22Rv1 (cell line): ENCODE measurements at regions not wholly inside any gene's neighbourhood (a gene's known extent, or its start where the extent isn't known, plus 50 kb on each side); places are given as distances from the start of the nearest gene placed in this dataset.

Source experiments
- ZFX ChIP-seq: fragments of 450-650 bp; IDR thresholded peaks from 2 replicates; pipeline ENCODE4 v1.6.1; 2017; ENCODE audit warnings: antibody characterized with exemption, borderline replicate concordance
- TF ChIP-seq, protein P1 (sequence below): fragments of 450-650 bp; IDR thresholded peaks from 2 replicates; pipeline ENCODE4 v1.5.1; 2017; ENCODE audit warnings: mild to moderate bottlenecking

DNA sequence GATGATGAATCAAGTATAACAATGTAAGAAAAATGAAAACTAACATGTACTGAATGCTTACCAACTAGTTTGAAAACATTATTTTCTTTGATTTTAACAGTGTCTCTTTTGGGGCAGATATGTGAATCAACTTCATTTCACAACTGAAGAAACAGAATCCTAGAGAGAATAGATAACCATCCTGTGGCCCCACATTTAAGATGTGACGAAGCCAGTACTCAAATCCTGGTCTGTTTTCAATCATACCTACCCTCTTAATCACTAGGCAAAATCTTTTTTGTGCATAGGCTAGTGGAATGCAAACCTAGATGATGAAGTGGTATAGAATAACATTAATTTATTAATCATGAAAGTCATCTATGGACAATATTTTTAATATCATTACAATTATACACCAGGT, 371.6 kb upstream of the EPHA7 start:
- TF ChIP-seq, protein P1, sequence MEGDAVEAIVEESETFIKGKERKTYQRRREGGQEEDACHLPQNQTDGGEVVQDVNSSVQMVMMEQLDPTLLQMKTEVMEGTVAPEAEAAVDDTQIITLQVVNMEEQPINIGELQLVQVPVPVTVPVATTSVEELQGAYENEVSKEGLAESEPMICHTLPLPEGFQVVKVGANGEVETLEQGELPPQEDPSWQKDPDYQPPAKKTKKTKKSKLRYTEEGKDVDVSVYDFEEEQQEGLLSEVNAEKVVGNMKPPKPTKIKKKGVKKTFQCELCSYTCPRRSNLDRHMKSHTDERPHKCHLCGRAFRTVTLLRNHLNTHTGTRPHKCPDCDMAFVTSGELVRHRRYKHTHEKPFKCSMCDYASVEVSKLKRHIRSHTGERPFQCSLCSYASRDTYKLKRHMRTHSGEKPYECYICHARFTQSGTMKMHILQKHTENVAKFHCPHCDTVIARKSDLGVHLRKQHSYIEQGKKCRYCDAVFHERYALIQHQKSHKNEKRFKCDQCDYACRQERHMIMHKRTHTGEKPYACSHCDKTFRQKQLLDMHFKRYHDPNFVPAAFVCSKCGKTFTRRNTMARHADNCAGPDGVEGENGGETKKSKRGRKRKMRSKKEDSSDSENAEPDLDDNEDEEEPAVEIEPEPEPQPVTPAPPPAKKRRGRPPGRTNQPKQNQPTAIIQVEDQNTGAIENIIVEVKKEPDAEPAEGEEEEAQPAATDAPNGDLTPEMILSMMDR = no peak
- no peak for TF ChIP-seq ZFX
